NT2/D1 (cell line): ENCODE measurements at regions not wholly inside any gene's neighbourhood (a gene's known extent, or its start where the extent isn't known, plus 50 kb on each side); places are given as distances from the start of the nearest gene placed in this dataset.

Source experiments
- DNase-seq: peaks from one replicate; pipeline ENCODE4 v3.0.0-alpha.2; 2011; ENCODE audit warnings: low read depth, low spot score
- H3K27me3 ChIP-seq: 2 replicates; pipeline ENCODE4 v1.6.0; 2011; ENCODE audit warnings: mild to moderate bottlenecking; ENCODE audit not compliant: insufficient read length, insufficient read depth
- H3K36me3 ChIP-seq: 2 replicates; pipeline ENCODE4 v1.6.1; 2011; ENCODE audit warnings: mild to moderate bottlenecking, low read length, mixed read lengths; ENCODE audit not compliant: insufficient read depth, insufficient read length
- H3K4me1 ChIP-seq: 2 replicates; pipeline ENCODE4 v1.5.1; 2011; ENCODE audit not compliant: insufficient read depth, insufficient read length
- H3K4me3 ChIP-seq: 2 replicates; pipeline ENCODE4 v1.5.1; 2011; ENCODE audit warnings: low read depth; ENCODE audit not compliant: insufficient read length
- H3K9ac ChIP-seq: 2 replicates; pipeline ENCODE4 v1.6.0; 2011; ENCODE audit warnings: low read depth; ENCODE audit not compliant: insufficient read length
- H3K9me3 ChIP-seq: 2 replicates; pipeline ENCODE4 v1.5.1; 2011; ENCODE audit warnings: mild to moderate bottlenecking, low read length; ENCODE audit not compliant: insufficient read depth
- SUZ12 ChIP-seq: IDR thresholded peaks from 2 replicates; pipeline ENCODE4 v1.6.1; 2011; ENCODE audit not compliant: insufficient read length, insufficient read depth; ENCODE audit errors: extremely low read depth
- YY1 ChIP-seq: IDR thresholded peaks from 2 replicates; pipeline ENCODE4 v1.6.1; 2011; ENCODE audit not compliant: insufficient read length, insufficient read depth
- ZNF274 ChIP-seq: IDR thresholded peaks from 2 replicates; pipeline ENCODE4 v1.6.1; 2011; ENCODE audit warnings: mild to moderate bottlenecking, low read depth, low read length

DNA sequence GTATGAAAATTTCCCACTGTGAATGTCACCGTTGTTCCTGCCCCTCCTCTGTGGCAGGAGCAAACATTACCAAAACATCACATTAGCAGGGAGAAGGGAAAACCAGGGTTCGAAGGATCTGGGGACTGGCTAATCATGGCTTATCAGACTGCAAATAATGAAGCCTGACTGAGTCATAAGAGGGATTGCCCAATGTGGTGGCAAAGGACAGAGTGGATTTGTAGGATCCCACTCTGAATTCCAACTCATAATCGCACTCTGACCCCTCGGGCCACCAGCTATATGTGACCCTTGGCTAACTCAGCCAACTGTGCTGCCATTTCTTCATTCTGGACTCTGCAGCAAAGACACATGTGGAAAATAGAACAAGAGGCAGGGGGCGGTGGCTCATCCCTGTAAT is 347.3 kb upstream of the AUTS2 start:
- no peak overlapping the region for H3K4me3 ChIP-seq
- H3K4me1 ChIP-seq: no peaks in the 10 kb centered on the region
- TF ChIP-seq ZNF274 (no peak), SUZ12 (no peak), YY1 (no peak)
- no peak overlapping the region for H3K9ac ChIP-seq
- H3K36me3 ChIP-seq: no peaks in the 10 kb centered on the region
- no peak for DNase-seq
- H3K9me3 ChIP-seq: 0 out of 2 replicates have a peak, but pooled peaks cover 5% of the 10 kb centered on the region
- H3K27me3 ChIP-seq: peaks cover 84% of the 10 kb centered on the region

DNA sequence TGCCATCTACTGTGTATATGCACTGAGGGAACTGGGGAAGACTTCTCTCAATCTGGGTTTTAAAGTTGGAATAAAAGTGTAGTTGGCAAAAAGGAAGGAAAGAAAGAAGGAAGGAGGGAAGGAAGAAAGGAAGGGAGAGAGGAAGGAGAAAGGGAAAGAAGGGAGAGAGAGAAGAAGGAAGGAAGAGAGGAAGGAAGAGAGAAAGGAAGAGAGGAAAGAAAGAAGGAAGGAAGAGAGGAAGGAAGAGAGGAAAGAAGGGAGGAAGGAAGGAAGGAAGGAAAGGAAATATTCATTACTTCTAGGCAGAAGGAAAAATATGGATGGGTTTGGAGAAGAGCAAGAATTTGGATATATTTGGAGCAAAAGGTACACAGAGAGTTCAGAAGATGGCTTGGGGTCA is 343.6 kb upstream of the AUTS2 start:
- Histone ChIP-seq H3K9me3 (no peaks in the 10 kb centered on the region), H3K9ac (no peak overlapping the region), H3K27me3 (peaks cover 71% of the 10 kb centered on the region), H3K36me3 (no peaks in the 10 kb centered on the region), H3K4me3 (no peak overlapping the region), H3K4me1 (no peaks in the 10 kb centered on the region)
- no peak for DNase-seq
- TF ChIP-seq YY1 (no peak), SUZ12 (no peak), ZNF274 (no peak)

DNA sequence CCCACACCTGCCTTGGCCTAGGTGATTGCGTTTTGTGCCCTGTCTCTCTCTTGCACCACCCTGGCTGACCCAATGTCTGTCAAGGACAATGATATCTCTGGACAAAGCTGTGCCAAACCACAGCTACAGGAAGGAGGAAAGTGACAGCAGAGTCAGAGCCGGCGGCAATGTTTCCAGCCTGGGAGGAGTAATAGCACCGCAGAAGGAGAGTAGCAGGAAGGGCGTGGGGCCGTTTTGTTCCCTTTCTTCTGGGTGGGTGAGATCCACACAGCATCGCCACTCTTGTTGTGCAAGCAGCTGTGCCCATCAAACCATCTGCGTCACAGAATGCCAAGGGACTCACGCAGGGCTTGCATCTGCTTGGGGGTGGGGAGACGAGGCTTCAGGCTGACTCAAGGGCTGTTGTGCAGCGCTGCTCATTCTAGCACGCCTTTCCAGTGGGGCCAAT is 341.6 kb upstream of the AUTS2 start:
- Histone ChIP-seq H3K27me3 (peaks cover 56% of the 10 kb centered on the region), H3K4me1 (no peaks in the 10 kb centered on the region), H3K9ac (no peak overlapping the region), H3K4me3 (no peak overlapping the region), H3K36me3 (no peaks in the 10 kb centered on the region), H3K9me3 (no peaks in the 10 kb centered on the region)
- no peak for DNase-seq
- TF ChIP-seq ZNF274 (no peak), YY1 (no peak), SUZ12 (no peak)

DNA sequence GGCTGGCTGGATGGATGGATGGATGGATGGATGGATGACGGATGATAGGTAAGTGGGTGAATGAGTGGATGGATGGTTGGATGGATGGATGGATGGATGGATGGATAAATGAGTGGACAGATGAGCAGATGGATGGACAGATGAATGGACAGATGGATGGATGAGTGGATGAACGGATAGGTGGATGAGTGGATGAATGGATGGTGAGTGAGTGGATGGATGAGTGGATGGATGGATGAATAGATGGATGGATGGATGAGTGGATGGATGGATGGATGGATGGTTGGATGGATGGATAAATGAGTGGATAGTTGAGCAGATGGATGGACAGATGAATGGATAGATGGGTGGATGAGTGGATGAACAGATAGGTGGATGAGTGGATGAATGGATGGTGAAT is 340.7 kb upstream of the AUTS2 start:
- H3K27me3 ChIP-seq: peaks cover 51% of the 10 kb centered on the region
- no peaks in the 10 kb centered on the region for H3K9me3 ChIP-seq
- H3K4me1 ChIP-seq: no peaks in the 10 kb centered on the region
- no peak overlapping the region for H3K9ac ChIP-seq
- no peak for TF ChIP-seq ZNF274
- no peak for TF ChIP-seq YY1
- TF ChIP-seq SUZ12: no peak
- no peaks in the 10 kb centered on the region for H3K36me3 ChIP-seq
- no peak overlapping the region for H3K4me3 ChIP-seq
- DNase-seq: no peak

DNA sequence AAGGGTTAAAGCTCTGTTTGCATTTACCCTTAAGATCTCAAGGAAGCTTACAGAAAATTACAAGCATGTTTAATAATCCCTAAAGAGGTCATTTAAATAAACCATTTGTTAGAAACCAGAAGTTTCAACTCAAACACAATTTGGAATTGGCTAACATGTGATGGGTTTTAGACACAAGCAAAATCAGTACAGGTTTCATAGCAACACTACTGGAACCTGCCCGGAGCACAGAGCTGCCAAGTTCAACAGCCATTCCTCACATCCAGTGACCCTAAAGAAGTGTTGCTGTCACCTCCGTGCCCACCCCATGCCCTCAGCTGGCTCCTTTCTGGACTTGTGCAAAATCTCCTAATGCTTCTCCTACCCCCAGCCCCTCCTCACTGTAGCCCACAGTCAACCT is 338.8 kb upstream of the AUTS2 start:
- Histone ChIP-seq H3K27me3 (peaks cover 51% of the 10 kb centered on the region), H3K9me3 (no peaks in the 10 kb centered on the region), H3K9ac (no peak overlapping the region), H3K36me3 (no peaks in the 10 kb centered on the region), H3K4me1 (no peaks in the 10 kb centered on the region), H3K4me3 (no peak overlapping the region)
- no peak for DNase-seq
- no peak for TF ChIP-seq ZNF274
- TF ChIP-seq YY1: no peak
- no peak for TF ChIP-seq SUZ12

DNA sequence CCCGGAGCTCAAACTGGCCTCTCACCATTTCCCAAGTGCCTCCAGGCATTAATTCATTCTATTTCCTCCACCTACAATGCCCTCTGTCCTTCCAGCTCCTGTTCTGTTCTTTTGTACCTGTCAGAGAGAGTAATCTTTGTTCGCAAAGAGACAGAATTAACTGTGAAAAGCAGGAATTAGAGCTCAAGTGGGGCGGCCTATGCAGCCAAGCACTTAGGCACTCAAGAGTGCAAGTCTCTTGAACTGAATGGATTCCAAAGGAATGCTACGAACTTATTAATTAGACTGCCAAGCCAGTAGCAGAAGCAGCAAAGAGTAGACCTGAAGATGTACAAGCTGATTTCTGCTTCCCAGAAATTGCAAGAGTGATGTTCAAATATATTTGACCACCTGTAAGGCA is 338.3 kb upstream of the AUTS2 start:
- Histone ChIP-seq H3K9me3 (no peaks in the 10 kb centered on the region), H3K27me3 (peaks cover 51% of the 10 kb centered on the region), H3K4me1 (no peaks in the 10 kb centered on the region), H3K36me3 (no peaks in the 10 kb centered on the region), H3K9ac (no peak overlapping the region), H3K4me3 (no peak overlapping the region)
- no peak for DNase-seq
- TF ChIP-seq ZNF274 (no peak), YY1 (no peak), SUZ12 (no peak)

DNA sequence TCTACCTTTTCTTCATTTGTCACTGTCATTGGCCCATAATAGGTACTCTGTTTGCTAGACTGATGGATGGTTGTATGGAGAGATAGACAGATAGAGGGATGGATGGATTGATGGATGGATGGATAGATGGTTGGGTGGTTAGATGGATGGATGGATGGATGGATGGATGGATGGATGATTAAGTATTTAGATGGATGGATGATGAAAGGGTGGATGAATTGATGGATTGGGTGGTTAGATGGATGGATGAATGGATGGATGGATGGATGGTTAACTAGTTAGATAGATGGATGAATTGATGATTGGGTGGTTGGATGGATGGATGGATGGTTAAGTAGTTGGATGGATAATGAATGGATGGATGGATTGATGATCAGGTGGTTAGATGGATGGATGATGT is 334.7 kb upstream of the AUTS2 start:
- no peak for DNase-seq
- Histone ChIP-seq H3K4me1 (no peaks in the 10 kb centered on the region), H3K4me3 (no peak overlapping the region), H3K9ac (no peak overlapping the region), H3K27me3 (peaks cover 35% of the 10 kb centered on the region), H3K36me3 (no peaks in the 10 kb centered on the region), H3K9me3 (no peaks in the 10 kb centered on the region)
- TF ChIP-seq SUZ12: no peak
- no peak for TF ChIP-seq ZNF274
- no peak for TF ChIP-seq YY1

DNA sequence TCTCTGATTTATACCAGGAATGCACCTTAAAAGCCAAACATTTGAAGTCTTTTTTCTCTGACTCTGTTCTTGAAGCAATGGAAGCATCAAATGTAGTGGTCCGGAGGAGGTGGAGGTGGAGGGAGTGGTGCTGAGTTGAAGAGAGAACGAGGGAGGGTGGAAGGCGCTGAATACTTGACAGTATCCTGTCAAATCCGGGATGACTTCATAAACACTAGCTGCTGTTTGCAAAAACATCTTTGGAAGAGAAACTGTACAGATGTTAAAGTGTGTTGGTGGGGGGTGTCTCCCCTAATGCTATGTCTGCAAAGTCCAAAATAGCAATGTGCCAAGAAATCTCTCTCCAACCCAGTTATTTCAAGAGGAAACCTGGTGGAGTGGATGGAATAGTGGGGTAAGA is 328.5 kb upstream of the AUTS2 start:
- H3K36me3 ChIP-seq: no peaks in the 10 kb centered on the region
- H3K4me1 ChIP-seq: no peaks in the 10 kb centered on the region
- peaks cover 5% of the 10 kb centered on the region; the same call in 1 of the 2 replicates for H3K9me3 ChIP-seq
- H3K9ac ChIP-seq: no peak overlapping the region
- H3K4me3 ChIP-seq: no peak overlapping the region
- TF ChIP-seq ZNF274 (no peak), SUZ12 (no peak), YY1 (no peak)
- peaks cover 9% of the 10 kb centered on the region for H3K27me3 ChIP-seq
- DNase-seq: no peak
